Body of pancreas (tissue), 4 donors: ENCODE measurements at regions not wholly inside any gene's neighbourhood (a gene's known extent, or its start where the extent isn't known, plus 50 kb on each side); places are given as distances from the start of the nearest gene placed in this dataset.

Experiments used
- ATAC-seq: fragments of 150-250 bp; one replicate; pipeline ENCODE4 v1.9.1; 2016
- DNase-seq, 4 donors: peaks; one replicate each; pipeline ENCODE4 v3.0.0-alpha.2; 2019
- H3K27ac ChIP-seq, 4 donors: fragments of 200-600 bp; sonication (generic); 1 replicate in 3 of 4; 2 replicates in 1 of 4; pipeline versions ENCODE4 v1.5.1 to v1.6.1; 2016 to 2019; ENCODE audit warnings: mild to moderate bottlenecking in 1 of 4, mixed read lengths in 1 of 4, moderate library complexity in 1 of 4
- H3K27me3 ChIP-seq, 2 donors: fragments of 200-600 bp; sonication (generic); one replicate each; pipeline ENCODE4 v1.6.0; 2016; ENCODE audit warnings: mild to moderate bottlenecking in 1 of 2
- H3K36me3 ChIP-seq, 2 donors: fragments of 200-600 bp; sonication (generic); replicated peaks in 1 of 2; 2 replicates each; pipeline ENCODE4 v1.5.1; 2016; ENCODE audit warnings: low read depth in 2 of 2; ENCODE audit not compliant: insufficient read depth in 1 of 2
- H3K4me1 ChIP-seq: fragments of 200-600 bp; sonication (generic); one replicate; pipeline ENCODE4 v1.6.0; 2016
- H3K4me3 ChIP-seq, 2 donors: fragments of 200-600 bp; sonication (generic); 1 replicate in 1 of 2; 2 replicates in 1 of 2; pipeline ENCODE4 v1.5.1; 2016 to 2019
- H3K9me3 ChIP-seq, 3 donors: fragments of 200-600 bp; sonication (generic); 1 replicate in 2 of 3; 2 replicates in 1 of 3; pipeline ENCODE4 v1.5.1; 2016
- CTCF ChIP-seq, 7 experiments: fragments of 450-650 bp in 4 of 7; fragments of 200-600 bp in 3 of 7; sonication (generic) in 3 of 7; IDR thresholded peaks; one replicate each; pipeline ENCODE4 v1.5.1; 2016 to 2019; ENCODE audit warnings: antibody characterized with exemption in 7 of 7
- POLR2A ChIP-seq, 3 donors: fragments of 450-650 bp; IDR thresholded peaks; one replicate each; pipeline ENCODE4 v1.6.1; 2016; ENCODE audit warnings: antibody characterized with exemption in 3 of 3, mild to moderate bottlenecking in 2 of 3
- WGBS, 2 donors: methylation state at CpG; one replicate each; pipeline ENCODE4 v1.1.5; 2017; 5-methylcytosine and 5-hydroxymethylcytosine counted together
- intact Hi-C: fragments of 100-400 bp; cut with DNase I; formaldehyde crosslinking; loops from one replicate; pipeline ENCODE4 v1.15.1; 2023

GRCh38 chr7:67505449-67505848 is 508.8 kb downstream of the TYW1 start:
- TF ChIP-seq POLR2A (IDR thresholded peaks at IDR 0.05) (no peak), CTCF (IDR thresholded peaks at IDR 0.05) (no peak)
- Histone ChIP-seq H3K27ac (no peak overlapping the region), H3K4me3 (no peak overlapping the region), H3K9me3 (no peaks in the 10 kb centered on the region), H3K27me3 (no peaks in the 10 kb centered on the region), H3K36me3 (no peaks in the 10 kb centered on the region), H3K4me1 (no peaks in the 10 kb centered on the region)
- intact Hi-C loops, result no loop called here
- DNase-seq, result no peak
- no peak for ATAC-seq

DNA sequence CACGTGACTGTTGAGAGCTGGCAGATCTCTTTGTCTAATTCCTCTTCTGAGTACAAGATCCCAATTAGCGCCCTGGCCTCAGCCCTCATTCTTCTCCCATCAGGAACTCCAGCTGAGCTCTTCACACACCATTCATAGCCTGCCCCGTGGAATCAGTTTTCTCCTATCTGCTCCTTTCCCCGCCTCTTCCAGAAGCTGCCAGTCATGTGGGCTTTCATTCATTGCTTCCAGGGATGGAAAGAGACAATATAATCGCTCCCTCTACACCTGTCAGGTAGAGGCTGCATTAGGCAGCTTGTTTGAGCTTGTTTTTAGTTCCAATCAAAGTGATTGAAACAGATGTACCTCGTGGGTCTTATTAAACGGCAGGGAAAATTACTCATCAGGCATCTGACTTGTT is 515.8 kb downstream of the TYW1 start:
- intact Hi-C loops, result no loop called here
- H3K27ac ChIP-seq, result peak overlapping the region in 1 of 4 donors; percentile 21
- DNase-seq, result no peak
- no peaks in the 10 kb centered on the region for H3K4me1 ChIP-seq
- H3K36me3 ChIP-seq, result no peaks in the 10 kb centered on the region
- no peaks in the 10 kb centered on the region for H3K27me3 ChIP-seq
- WGBS, 2 donors, result 13 to 16% methylated on average over 7 of the region's 7 CpGs
- TF ChIP-seq CTCF (IDR thresholded peaks at IDR 0.05) (no peak), POLR2A (IDR thresholded peaks at IDR 0.05) (no peak)
- ATAC-seq, result no peak
- H3K4me3 ChIP-seq, result no peak overlapping the region
- H3K9me3 ChIP-seq, result no peaks in the 10 kb centered on the region

DNA sequence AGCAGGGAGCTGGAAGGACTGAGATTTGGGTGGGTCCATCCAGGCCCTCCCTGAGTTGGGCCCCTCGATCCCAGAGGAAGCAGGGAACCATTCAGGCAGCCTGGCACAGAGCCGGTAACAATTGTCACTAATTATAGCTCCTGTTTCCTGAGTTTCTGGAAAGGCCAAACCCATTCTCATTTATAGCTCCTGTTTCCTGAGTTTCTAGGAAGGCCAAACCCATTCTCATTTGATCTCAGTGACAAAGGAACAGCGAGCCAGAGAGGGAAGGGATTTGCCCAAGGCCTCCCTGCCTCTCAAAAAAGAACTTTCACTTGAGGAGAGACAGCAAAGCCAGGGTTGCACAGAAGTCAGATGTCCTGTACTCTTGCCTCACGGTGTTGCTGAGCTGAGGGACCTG is 521.9 kb downstream of the TYW1 start:
- TF ChIP-seq POLR2A (IDR thresholded peaks at IDR 0.05) (no peak), CTCF (IDR thresholded peaks at IDR 0.05) (no peak)
- no peak for ATAC-seq
- Histone ChIP-seq H3K27ac (no peak overlapping the region), H3K4me1 (no peaks in the 10 kb centered on the region), H3K27me3 (no peaks in the 10 kb centered on the region), H3K36me3 (no peaks in the 10 kb centered on the region), H3K4me3 (no peak overlapping the region), H3K9me3 (no peaks in the 10 kb centered on the region)
- 41 to 60% methylated on average over 4 of the region's 4 CpGs for WGBS, 2 donors
- DNase-seq, result no peak
- intact Hi-C loops, result no loop called here

DNA sequence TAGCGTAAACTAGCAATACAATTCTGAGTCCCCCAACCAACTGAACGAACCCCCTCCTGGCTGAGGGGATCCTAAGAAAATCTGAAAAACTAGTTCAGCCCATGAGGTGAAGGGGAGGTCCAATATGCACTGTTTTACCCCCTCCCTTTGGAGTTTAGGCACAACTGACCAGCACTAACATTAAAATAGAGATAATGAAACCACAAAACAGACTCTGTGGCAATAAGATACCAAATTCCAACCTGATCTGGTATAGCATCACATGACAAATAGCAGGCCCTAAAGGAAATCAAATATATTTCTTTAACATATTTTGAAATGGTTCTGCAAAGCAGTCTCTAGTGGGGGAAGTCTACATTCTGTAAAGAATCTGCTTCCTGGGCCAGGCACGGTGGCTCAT is 522.5 kb downstream of the TYW1 start:
- DNase-seq, result no peak
- WGBS, 2 donors, result 66 to 79% methylated on average over 3 of the region's 3 CpGs
- no peaks in the 10 kb centered on the region for H3K4me1 ChIP-seq
- TF ChIP-seq CTCF (IDR thresholded peaks at IDR 0.05) (no peak), POLR2A (IDR thresholded peaks at IDR 0.05) (no peak)
- intact Hi-C loops, result no loop called here
- no peaks in the 10 kb centered on the region for H3K9me3 ChIP-seq
- no peak overlapping the region for H3K4me3 ChIP-seq
- no peak for ATAC-seq
- no peaks in the 10 kb centered on the region for H3K36me3 ChIP-seq
- no peak overlapping the region for H3K27ac ChIP-seq
- H3K27me3 ChIP-seq, result no peaks in the 10 kb centered on the region

- Histone ChIP-seq H3K27me3 (no peaks in the 10 kb centered on the region), H3K4me1 (no peaks in the 10 kb centered on the region), H3K36me3 (no peaks in the 10 kb centered on the region), H3K9me3 (no peaks in the 10 kb centered on the region), H3K4me3 (no peak overlapping the region), H3K27ac (no peak overlapping the region)
- WGBS, 2 donors, result 52 to 61% methylated on average over 3 of the region's 3 CpGs
- no peak for TF ChIP-seq CTCF (IDR thresholded peaks at IDR 0.05)
- no peak for TF ChIP-seq POLR2A (IDR thresholded peaks at IDR 0.05)
- intact Hi-C loops, result no loop called here
- DNase-seq (no peak), ATAC-seq (no peak)
Observed at GRCh38 chr7:67522504-67522903, 525.9 kb downstream of the TYW1 start.
